A673 (cell line): ENCODE measurements at regions not wholly inside any gene's neighbourhood (a gene's known extent, or its start where the extent isn't known, plus 50 kb on each side); places are given as distances from the start of the nearest gene placed in this dataset.

ENCODE experiments used
- BruUV-seq: library from RNA; stranded (reverse); fragments of 400-500 nt; replicated peaks from 2 replicates; lab custom pipeline; 2021; lab: Mats Ljungman, UMichigan
- CTCF ChIA-PET: fragments of 300-600 bp; sonication (Branson Sonifier 250); formaldehyde crosslinking; loops from one replicate; lab custom pipeline; 2022; ENCODE audit warnings: antibody characterized with exemption; lab: Charles Lee
- POLR2A ChIA-PET: fragments of 300-600 bp; sonication (Branson Sonifier 250); formaldehyde crosslinking; loops from one replicate; lab custom pipeline; 2022; ENCODE audit warnings: antibody characterized with exemption; ENCODE audit not compliant: low non-redundant PET; lab: Charles Lee
- DNase-seq: peaks from one replicate; pipeline ENCODE4 v3.0.0-alpha.2; 2015; ENCODE audit warnings: low spot score
- H3K27ac ChIP-seq: fragments of 200-600 bp; sonication (generic); 2 replicates; pipeline ENCODE4 v1.5.1; 2016; ENCODE audit warnings: mixed run types, low read depth, mild to moderate bottlenecking, mixed read lengths, antibody characterized with exemption, low read length; ENCODE audit not compliant: poor library complexity, severe bottlenecking
- H3K27me3 ChIP-seq: fragments of 200-600 bp; sonication (generic); replicated peaks from 2 replicates; pipeline ENCODE4 v1.6.1; 2017; ENCODE audit warnings: mixed run types, low read depth, mild to moderate bottlenecking, mixed read lengths, antibody characterized with exemption, low read length; ENCODE audit not compliant: insufficient read depth, poor library complexity
- H3K36me3 ChIP-seq: fragments of 200-600 bp; sonication (generic); 2 replicates; pipeline ENCODE4 v1.6.1; 2016; ENCODE audit warnings: mixed run types, mild to moderate bottlenecking, mixed read lengths, antibody characterized with exemption, low read length; ENCODE audit not compliant: insufficient read depth, poor library complexity, severe bottlenecking
- H3K4me1 ChIP-seq: fragments of 200-600 bp; sonication (generic); 2 replicates; pipeline ENCODE4 v1.6.1; 2017; ENCODE audit warnings: mixed run types, mild to moderate bottlenecking, mixed read lengths, antibody characterized with exemption, low read length; ENCODE audit not compliant: insufficient read depth, poor library complexity, severe bottlenecking
- H3K4me3 ChIP-seq: fragments of 200-600 bp; sonication (generic); 2 replicates; pipeline ENCODE4 v1.5.1; 2016; ENCODE audit warnings: low read depth, mixed run types, mild to moderate bottlenecking, mixed read lengths, low read length; ENCODE audit not compliant: poor library complexity, severe bottlenecking
- H3K9me3 ChIP-seq: fragments of 200-600 bp; sonication (generic); 2 replicates; pipeline ENCODE4 v1.6.1; 2016; ENCODE audit warnings: mixed run types, low read depth, mild to moderate bottlenecking, mixed read lengths, antibody characterized with exemption, low read length; ENCODE audit not compliant: poor library complexity, severe bottlenecking
- EZH2 ChIP-seq: fragments of 200-600 bp; sonication (generic); IDR thresholded peaks from 2 replicates; pipeline ENCODE4 v1.6.1; 2017; ENCODE audit warnings: borderline replicate concordance, low read depth, mild to moderate bottlenecking, mixed read lengths, antibody characterized with exemption, low read length; ENCODE audit not compliant: poor library complexity, severe bottlenecking
- intact Hi-C: fragments of 100-400 bp; cut with micrococcal nuclease; formaldehyde crosslinking; loops from one replicate; pipeline ENCODE4 v1.10.0; 2022; ENCODE audit not compliant: unreplicated experiment
- TF ChIP-seq, protein P1 (sequence below): fragments of 300-800, 200-600 bp; sonication (generic); conservative IDR thresholded peaks from 2 replicates; pipeline ENCODE4 v1.5.1; 2017; ENCODE audit warnings: low read depth, mild to moderate bottlenecking, antibody characterized with exemption, low read length, moderate library complexity, mixed read lengths

- Histone ChIP-seq H3K9me3 (no peaks in the 10 kb centered on the region), H3K27ac (no peak overlapping the region), H3K36me3 (no peaks in the 10 kb centered on the region), H3K4me3 (no peak overlapping the region), H3K4me1 (peaks cover 1% of the 10 kb centered on the region), H3K27me3 (no peaks in the 10 kb centered on the region)
- TF ChIP-seq EZH2 = no peak
- TF ChIP-seq, protein P1, sequence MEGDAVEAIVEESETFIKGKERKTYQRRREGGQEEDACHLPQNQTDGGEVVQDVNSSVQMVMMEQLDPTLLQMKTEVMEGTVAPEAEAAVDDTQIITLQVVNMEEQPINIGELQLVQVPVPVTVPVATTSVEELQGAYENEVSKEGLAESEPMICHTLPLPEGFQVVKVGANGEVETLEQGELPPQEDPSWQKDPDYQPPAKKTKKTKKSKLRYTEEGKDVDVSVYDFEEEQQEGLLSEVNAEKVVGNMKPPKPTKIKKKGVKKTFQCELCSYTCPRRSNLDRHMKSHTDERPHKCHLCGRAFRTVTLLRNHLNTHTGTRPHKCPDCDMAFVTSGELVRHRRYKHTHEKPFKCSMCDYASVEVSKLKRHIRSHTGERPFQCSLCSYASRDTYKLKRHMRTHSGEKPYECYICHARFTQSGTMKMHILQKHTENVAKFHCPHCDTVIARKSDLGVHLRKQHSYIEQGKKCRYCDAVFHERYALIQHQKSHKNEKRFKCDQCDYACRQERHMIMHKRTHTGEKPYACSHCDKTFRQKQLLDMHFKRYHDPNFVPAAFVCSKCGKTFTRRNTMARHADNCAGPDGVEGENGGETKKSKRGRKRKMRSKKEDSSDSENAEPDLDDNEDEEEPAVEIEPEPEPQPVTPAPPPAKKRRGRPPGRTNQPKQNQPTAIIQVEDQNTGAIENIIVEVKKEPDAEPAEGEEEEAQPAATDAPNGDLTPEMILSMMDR = no peak
- BruUV-seq = no TSS peak
- intact Hi-C loops = no loop called here
- ChIA-PET CTCF (no interaction called here), POLR2A (no interaction called here)
- DNase-seq = no peak
These were observed 159.2 kb downstream of the PAH start for GRCh38 chr12:102757882-102758226.

DNA sequence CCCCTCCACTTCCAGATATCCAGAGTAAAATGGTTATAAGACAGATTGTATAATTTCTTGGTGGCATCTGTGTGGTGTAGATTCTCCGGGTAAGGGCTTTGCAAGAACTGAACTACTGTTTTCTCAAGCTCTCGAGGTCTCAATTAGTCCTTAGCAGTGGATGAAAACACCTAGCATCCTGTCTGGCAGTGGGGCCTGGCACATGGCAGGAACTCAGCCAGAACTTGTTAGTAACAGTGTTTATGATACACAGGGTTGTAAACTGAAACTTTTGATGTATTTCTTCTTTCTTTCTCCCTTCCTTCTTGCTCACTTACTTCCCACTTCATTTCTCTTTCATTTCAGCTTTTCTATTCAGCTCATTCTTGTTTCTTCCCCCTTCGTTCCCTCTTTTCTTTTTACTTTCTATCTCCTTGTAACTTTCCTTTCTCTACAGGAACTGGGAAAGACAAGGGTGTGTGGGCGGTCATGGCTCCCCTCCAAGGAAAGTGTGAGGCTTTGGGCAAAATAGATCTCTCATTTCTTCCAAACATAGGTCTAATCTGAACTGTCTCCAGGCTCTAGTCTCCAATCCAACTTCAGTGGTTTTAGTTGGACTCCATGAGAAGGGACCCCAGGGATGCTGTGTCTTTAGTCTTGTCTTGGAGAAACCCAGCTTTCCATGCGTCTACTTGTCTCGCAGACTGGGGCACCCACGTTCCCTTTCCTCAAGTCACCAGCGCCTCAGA, 159.7 kb downstream of the PAH start:
- Histone ChIP-seq H3K4me1 (no peaks in the 10 kb centered on the region), H3K9me3 (no peaks in the 10 kb centered on the region), H3K27me3 (no peaks in the 10 kb centered on the region), H3K36me3 (no peaks in the 10 kb centered on the region), H3K27ac (no peak overlapping the region), H3K4me3 (no peak overlapping the region)
- no peak for DNase-seq
- intact Hi-C loops = no loop called here
- no TSS peak for BruUV-seq
- ChIA-PET CTCF (no interaction called here), POLR2A (no interaction called here)
- no peak for TF ChIP-seq EZH2
- TF ChIP-seq, protein P1 = no peak

- no peak for DNase-seq
- POLR2A ChIA-PET = no interaction called here
- no peak overlapping the region for H3K4me3 ChIP-seq
- H3K27ac ChIP-seq = no peak overlapping the region
- TF ChIP-seq, protein P1 = no peak
- TF ChIP-seq EZH2 = no peak
- intact Hi-C loops = no loop called here
- no peaks in the 10 kb centered on the region for H3K9me3 ChIP-seq
- H3K27me3 ChIP-seq = no peaks in the 10 kb centered on the region
- H3K4me1 ChIP-seq = no peaks in the 10 kb centered on the region
- CTCF ChIA-PET = no interaction called here
- H3K36me3 ChIP-seq = no peaks in the 10 kb centered on the region
- no TSS peak for BruUV-seq
These were observed 160.5 kb downstream of the PAH start for GRCh38 chr12:102756530-102756929.
